ENCODE measurements at regions not wholly inside any gene's neighbourhood (a gene's known extent, or its start where the extent isn't known, plus 50 kb on each side); places are given as distances from the start of the nearest gene placed in this dataset.
"Not testable (repeated sequence)": the region's sequence is repeated elsewhere in the genome, so short reads cannot be mapped to it uniquely, and the experiment has no call there.

GRCh38 chr4:3645711-3646679, 113.8 kb upstream of the LRPAP1 start:
- no peak for DNase-seq

DNA sequence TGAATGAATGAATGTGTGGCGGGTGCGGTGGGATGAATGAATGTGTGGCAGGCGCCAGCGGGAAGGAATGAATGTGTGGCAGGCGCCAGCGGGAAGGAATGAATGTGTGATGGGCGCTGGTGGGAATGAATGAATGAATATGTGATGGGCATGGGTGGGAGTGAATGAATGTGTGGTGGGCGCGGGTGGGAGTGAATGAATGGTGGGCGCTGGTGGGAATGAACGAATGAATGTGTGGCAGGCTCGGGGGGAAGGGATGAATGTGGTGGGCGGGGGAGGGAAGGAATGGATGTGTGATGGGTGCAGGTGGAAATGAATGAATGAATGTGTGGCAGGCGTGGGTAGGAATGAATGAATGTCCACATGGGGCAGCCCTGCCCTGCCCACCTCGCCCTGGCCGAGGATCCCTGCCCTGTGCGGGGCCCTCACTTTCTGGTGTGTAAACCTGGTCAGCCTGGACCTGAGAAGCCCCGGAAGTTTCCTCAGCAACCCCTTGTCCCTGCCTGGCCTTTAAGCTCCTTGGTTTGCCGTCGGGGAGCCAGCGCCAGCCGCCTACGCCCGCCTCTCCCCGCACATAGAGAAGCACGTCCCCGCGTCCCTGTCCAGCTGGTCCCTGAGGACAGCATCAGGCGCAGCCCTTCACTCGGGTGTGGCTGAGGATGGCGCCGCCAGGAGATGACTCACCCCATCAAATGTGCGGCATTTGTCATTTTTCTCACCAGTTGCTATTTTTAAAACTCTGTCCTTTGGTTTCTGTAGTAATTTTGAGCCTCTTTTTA, 112.8 kb upstream of the LRPAP1 start:
- DNase-seq, result no peak

- DNase-seq, result no peak
Measured at GRCh38 chr4:3643518-3644433, 111.6 kb upstream of the LRPAP1 start.

DNA sequence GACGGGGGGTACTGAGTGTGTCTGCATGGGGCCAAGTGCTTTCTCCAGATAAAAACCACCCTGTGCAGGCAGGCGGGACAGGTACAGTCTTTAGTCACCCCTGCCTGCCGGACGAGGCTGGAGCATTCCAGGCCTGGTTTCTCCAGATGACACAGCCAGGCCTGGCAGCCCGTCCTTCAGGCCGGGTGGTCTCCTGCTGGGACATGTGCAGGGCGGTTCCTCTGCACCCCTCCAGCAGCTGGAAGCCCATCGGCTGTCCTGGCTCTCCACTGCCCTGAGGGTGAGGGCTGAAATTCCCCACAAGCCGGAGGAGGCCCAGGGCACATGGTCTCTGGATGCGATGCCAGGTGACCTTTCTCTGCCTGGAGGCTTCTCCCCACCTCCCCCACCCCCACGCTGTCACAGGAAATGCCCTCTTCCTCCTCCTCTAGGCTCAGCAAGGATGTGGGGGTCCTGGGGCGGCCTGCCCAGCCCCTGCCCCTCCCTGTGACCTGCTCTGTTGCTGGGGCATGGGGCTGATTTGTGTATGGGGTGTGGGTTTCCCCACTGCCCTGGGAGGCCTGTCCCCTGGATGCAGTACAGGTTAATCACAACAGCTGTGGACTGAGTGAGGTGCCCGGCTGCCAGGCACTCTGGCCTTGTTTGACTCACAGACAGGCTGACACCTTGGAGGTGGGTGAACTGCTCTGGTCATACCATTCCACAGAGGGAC, 110.7 kb upstream of the LRPAP1 start:
- DNase-seq, result no peak

DNA sequence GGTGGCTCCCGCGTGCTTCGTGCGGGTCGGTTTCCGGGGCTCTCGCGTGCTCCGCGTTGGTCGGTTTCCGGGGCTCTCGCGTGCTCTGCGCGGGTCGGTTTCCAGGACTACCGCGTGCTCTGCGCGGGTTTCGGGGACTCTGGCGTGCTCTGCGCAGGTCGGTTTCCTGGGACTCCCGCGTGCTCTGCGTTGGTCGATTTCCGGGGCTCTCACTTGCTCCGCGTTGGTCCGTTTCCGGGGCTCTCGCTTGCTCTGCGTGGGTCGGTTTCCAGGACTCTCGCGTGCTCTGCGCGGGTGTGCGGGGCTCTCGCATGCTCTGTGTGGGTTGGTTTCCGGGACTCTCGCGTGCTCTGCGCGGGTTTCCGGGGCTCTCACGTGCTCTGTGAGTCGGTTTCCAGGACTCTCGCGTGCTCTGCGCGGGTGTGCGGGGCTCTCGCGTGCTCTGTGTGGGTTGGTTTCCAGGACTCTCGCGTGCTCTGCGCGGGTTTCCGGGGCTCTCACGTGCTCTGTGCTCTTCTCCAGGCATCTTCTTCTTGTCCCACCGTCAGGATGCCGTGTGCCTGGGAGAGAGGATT, 109.9 kb upstream of the LRPAP1 start:
- no peak for DNase-seq

DNA sequence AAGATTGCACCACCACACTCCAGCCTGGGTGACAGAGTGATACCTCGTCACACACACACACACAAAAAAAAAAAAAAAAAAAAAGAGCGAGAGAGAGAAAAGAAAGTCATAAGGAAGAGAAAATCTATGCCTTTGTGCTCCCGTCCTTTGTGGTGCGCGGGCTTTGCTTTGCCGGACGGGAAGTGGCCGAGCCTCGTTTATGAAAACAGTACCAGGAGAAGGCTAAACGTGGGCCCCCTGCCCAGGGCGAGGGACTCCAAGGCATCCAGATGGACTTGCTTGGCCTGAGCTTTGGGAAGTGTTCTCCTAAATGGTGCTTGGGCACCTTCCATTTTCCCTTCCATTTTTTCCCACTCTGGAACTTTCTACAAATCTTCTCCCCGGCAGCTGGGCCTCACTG, 109.3 kb upstream of the LRPAP1 start:
- no peak for DNase-seq

- DNase-seq, result no peak
Measured at GRCh38 chr4:3640587-3640962, 108.4 kb upstream of the LRPAP1 start.

DNA sequence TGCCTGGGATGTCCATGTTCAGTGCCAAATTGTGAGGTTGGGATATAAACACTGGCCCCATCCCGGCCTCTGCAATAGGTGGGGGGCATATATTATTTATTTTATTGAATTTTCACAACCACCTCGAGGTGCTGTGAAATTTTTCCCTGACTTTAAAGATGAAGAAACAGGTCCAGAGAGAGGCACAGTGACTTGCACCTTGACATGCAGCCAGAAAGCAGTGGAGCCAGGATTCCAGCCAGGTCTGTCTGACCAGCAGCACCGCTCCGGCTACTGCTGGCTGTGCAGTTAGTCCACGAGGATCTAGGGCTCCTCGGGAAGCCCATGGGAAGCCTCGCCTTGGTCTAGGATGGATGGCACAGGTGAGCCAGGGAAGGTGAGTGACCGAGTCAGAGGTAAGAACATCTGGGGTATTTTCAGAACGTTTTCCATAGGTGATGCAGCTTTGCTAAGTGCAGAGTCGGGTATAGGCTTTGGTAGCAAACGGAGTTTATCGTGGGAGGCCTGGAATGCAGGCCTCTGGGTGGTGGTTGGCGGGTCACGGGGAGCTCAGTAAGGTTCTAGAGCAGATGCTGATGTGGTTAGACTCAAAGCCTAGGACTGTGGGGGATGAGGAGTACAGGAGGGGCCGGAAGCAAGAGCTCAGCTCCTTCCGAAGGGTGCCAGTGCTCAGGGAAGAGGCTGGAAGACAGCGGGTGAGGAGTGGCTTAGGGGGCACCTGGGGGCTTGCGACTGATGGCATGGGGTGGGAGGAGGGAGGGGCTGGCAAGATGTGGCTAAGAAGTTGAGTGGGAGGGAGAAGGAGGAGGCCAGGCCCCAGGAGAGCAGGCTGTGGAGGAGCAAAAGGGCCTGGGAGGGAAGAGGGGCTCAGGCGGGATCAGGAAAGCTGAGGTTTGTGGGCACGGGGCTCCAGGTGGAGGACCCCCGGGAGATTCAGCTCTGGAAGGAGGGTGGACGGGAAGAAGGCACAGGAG, 107.7 kb upstream of the LRPAP1 start:
- no peak for DNase-seq

- no peak for DNase-seq
Measured at GRCh38 chr4:3638080-3638795, 106.0 kb upstream of the LRPAP1 start.

GRCh38 chr4:3637326-3638016, 105.2 kb upstream of the LRPAP1 start:
- no peak for DNase-seq

GRCh38 chr4:3636646-3637320, 104.6 kb upstream of the LRPAP1 start:
- DNase-seq, result no peak

- DNase-seq, result not testable (repeated sequence)
Measured at GRCh38 chr4:3636020-3636419, 103.8 kb upstream of the LRPAP1 start.

- DNase-seq, result no peak
Measured at GRCh38 chr4:3634894-3635820, 102.9 kb upstream of the LRPAP1 start.

DNA sequence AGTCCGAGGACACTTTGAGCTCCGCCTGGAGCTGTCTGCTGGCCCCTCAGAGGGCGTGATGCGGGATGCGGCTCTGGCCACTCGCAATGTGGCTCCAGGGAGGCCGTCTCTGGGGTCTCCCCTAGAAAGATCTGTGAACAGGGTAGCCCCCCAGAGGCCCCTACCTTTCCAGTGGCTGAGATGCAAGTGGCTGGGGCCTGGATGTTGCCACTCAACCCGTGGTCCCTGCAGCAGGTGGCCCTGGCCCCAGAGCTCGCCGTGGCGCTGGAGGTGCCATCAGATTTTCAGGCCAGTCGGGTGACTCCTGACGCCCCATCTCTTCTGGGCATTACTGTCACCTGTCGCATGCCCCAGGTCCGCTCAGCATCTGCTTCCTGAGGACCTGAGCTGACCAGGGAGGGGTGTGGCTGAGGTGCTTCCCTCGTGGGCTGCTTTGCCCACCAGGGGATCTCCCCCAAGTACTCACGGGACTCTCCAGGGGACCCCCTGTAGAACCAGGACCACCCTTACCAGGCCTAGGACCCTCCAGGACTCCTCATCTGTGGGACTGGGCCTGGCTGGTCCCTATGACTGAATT, 102.1 kb upstream of the LRPAP1 start:
- no peak for DNase-seq

DNA sequence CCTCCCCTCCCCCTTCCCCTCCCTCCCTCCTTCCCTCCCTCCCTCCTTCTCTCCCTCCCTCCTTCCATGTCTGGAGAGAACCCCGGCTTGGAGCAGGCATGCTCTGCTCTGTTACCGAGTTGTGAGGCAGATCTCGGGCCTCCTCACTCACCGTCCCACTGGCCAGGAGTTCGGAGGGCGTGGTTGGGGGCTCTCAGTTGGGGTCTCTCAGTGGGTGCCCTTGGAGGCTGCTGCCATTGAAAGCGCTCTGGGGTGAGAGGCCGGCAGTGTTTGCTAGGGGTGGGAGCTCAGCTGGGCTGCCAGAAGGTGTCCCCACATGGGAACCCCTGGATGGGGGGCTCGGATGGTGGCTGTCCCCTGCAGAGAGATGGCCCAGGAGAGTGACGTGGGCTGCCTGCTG, 101.1 kb upstream of the LRPAP1 start:
- DNase-seq, result not testable (repeated sequence)

GRCh38 chr4:3632794-3633193, 100.6 kb upstream of the LRPAP1 start:
- DNase-seq, result not testable (repeated sequence)
